K562 (cell line): ENCODE measurements at regions not wholly inside any gene's neighbourhood (a gene's known extent, or its start where the extent isn't known, plus 50 kb on each side); places are given as distances from the start of the nearest gene placed in this dataset.

ENCODE experiments used
- ATAC-seq: fragments of 200-7000 bp; cut with Tn5 transposase; 3 replicates; pipeline ENCODE4 v1.9.1; 2020; ENCODE audit warnings: moderate library complexity
- BruUV-seq: library from RNA; stranded (reverse); fragments of 400-500 nt; replicated peaks from 2 replicates; lab custom pipeline; 2021; lab: Mats Ljungman, UMichigan
- CTCF ChIA-PET: fragments of 300-600 bp; formaldehyde crosslinking; extraction: SDS; loops from one replicate; lab custom pipeline; 2021; ENCODE audit warnings: low intra/inter-chr PET ratio; lab: Yijun Ruan, JAX
- POLR2A ChIA-PET: fragments of 300-600, 350-650 bp; sonication (Branson Sonifier 250); formaldehyde crosslinking; extraction: SDS; loops from one replicate; lab custom pipeline; 2021; ENCODE audit warnings: antibody characterized with exemption, inconsistent platforms; lab: Yijun Ruan, JAX
- DNase-seq, 4 experiments: peaks; one replicate each; pipeline versions ENCODE4 v3.0.0 to v3.0.0-alpha.2; 2011 to 2018; ENCODE audit warnings: low spot score in 3 of 4, mixed read lengths in 3 of 4; ENCODE audit errors: extremely low read depth in 1 of 4
- FAIRE-seq: peaks from 2 replicates; lab custom pipeline; 2011; peaks lifted over from hg19 to GRCh38; lab: Jason Lieb, UNC
- H2AFZ ChIP-seq: 2 replicates; pipeline ENCODE4 v1.6.0; 2011; ENCODE audit warnings: low read depth, low read length, control low read depth, inconsistent platforms
- H3K27ac ChIP-seq: fragments of 200-600 bp; 3 replicates; pipeline ENCODE4 v1.8.0; 2011; ENCODE audit warnings: low read depth, mild to moderate bottlenecking, control low read depth, inconsistent platforms, low read length, moderate library complexity, mixed read lengths; ENCODE audit errors: extremely low read depth
- H3K27me3 ChIP-seq, 2 experiments: fragments of 300-600 bp in 1 of 2; 2 replicates in 1 of 2; 3 replicates in 1 of 2; pipeline versions ENCODE4 v1.6.0 to v1.8.0; 2011; ENCODE audit warnings: inconsistent platforms in 2 of 2, low read length in 2 of 2, mild to moderate bottlenecking in 1 of 2, mixed read lengths in 1 of 2, moderate library complexity in 1 of 2; ENCODE audit not compliant: control insufficient read depth in 2 of 2, insufficient read depth in 2 of 2
- H3K36me3 ChIP-seq: fragments of 300-600 bp; 3 replicates; pipeline ENCODE4 v1.8.0; 2011; ENCODE audit warnings: mild to moderate bottlenecking, low read length, inconsistent platforms; ENCODE audit not compliant: control insufficient read depth, insufficient read depth
- H3K4me1 ChIP-seq, 2 experiments: fragments of 200-600 bp in 1 of 2; replicated peaks in 1 of 2; 2 replicates in 1 of 2; 3 replicates in 1 of 2; pipeline versions ENCODE4 v1.5.1 to v1.8.0; 2011; ENCODE audit warnings: inconsistent platforms in 2 of 2, low read length in 2 of 2, mild to moderate bottlenecking in 1 of 2, mixed read lengths in 1 of 2, moderate library complexity in 1 of 2; ENCODE audit not compliant: control insufficient read depth in 2 of 2, insufficient read depth in 2 of 2
- H3K4me2 ChIP-seq: 2 replicates; pipeline ENCODE4 v1.6.1; 2011; ENCODE audit warnings: low read length, control low read depth, inconsistent platforms, mixed read lengths; ENCODE audit not compliant: insufficient read depth
- H3K4me3 ChIP-seq: fragments of 200-600 bp; sonication (generic), shearing (Covaris generic); 2 replicates; pipeline ENCODE4 v1.5.1; 2016; ENCODE audit warnings: control low read depth, inconsistent platforms
- H3K79me2 ChIP-seq: fragments of 200-600 bp; 3 replicates; pipeline ENCODE4 v1.8.0; 2011; ENCODE audit warnings: low read length, inconsistent platforms; ENCODE audit not compliant: control insufficient read depth, insufficient read depth
- H3K9ac ChIP-seq, 2 experiments: 2 replicates each; pipeline versions ENCODE4 v1.6.0 to v1.6.1; 2011; ENCODE audit warnings: low read depth in 2 of 2, low read length in 2 of 2, control low read depth in 1 of 2, inconsistent platforms in 1 of 2, mild to moderate bottlenecking in 1 of 2, mixed read lengths in 1 of 2; ENCODE audit not compliant: insufficient read depth in 1 of 2
- H3K9me1 ChIP-seq: one replicate; pipeline ENCODE4 v1.6.0; 2011; ENCODE audit warnings: inconsistent platforms, mild to moderate bottlenecking, low read length, moderate library complexity; ENCODE audit not compliant: control insufficient read depth, insufficient read depth
- H3K9me3 ChIP-seq: replicated peaks from 2 replicates; pipeline ENCODE4 v1.5.1; 2011; ENCODE audit warnings: low read depth, low read length, inconsistent platforms; ENCODE audit not compliant: control insufficient read depth, insufficient read depth
- H4K20me1 ChIP-seq: replicated peaks from 2 replicates; pipeline ENCODE4 v1.6.1; 2011; ENCODE audit warnings: low read length, inconsistent platforms, mixed read lengths; ENCODE audit not compliant: control insufficient read depth, insufficient read depth
- ELF1 ChIP-seq: fragments of 200-800 bp; sonication (Bioruptor generic); IDR thresholded peaks from 2 replicates; pipeline ENCODE4 v1.6.1; 2016; ENCODE audit warnings: missing genetic modification characterization, missing compliant biosample characterization
- FIP1L1 ChIP-seq: fragments of 200-400 bp; formaldehyde crosslinking; IDR thresholded peaks from 2 replicates; pipeline ENCODE4 v1.6.1; 2018; ENCODE audit warnings: mild to moderate bottlenecking, low read depth, low read length; ENCODE audit not compliant: poor library complexity, severe bottlenecking
- REST ChIP-seq, 2 experiments: fragments of 450-650 bp; formaldehyde crosslinking in 1 of 2; IDR thresholded peaks; 2 replicates each; pipeline versions ENCODE4 v1.4.0 to v1.6.1; 2014 to 2020; ENCODE audit warnings: mild to moderate bottlenecking in 2 of 2, borderline replicate concordance in 1 of 2, low read depth in 1 of 2
- RFX7 ChIP-seq: fragments of 250-450 bp; sonication (Bioruptor Pico); IDR thresholded peaks from 2 replicates; pipeline ENCODE4 v1.5.1; 2021; ENCODE audit warnings: mild to moderate bottlenecking
- SP2 ChIP-seq: IDR thresholded peaks from 2 replicates; pipeline ENCODE4 v1.6.1; 2011; ENCODE audit warnings: mild to moderate bottlenecking, low read depth, low read length, moderate library complexity; ENCODE audit not compliant: poor library complexity, severe bottlenecking; ENCODE audit errors: extremely low read depth
- TBL1XR1 ChIP-seq, 2 experiments: IDR thresholded peaks; 2 replicates each; pipeline ENCODE4 v1.6.1; 2012; ENCODE audit warnings: improper control_type of control experiment in 2 of 2, low read length in 2 of 2, mild to moderate bottlenecking in 1 of 2
- ZBTB12 ChIP-seq: fragments of 250-450 bp; sonication (Bioruptor Pico); IDR thresholded peaks from 2 replicates; pipeline ENCODE4 v1.4.0; 2020
- ZNF512 ChIP-seq: IDR thresholded peaks from 2 replicates; pipeline ENCODE4 v1.6.1; 2016; ENCODE audit warnings: missing genetic modification characterization, missing compliant biosample characterization
- ZNF830 ChIP-seq: fragments of 250-450 bp; sonication (Bioruptor Pico); IDR thresholded peaks from 2 replicates; pipeline ENCODE4 v1.5.0; 2021; ENCODE audit warnings: mild to moderate bottlenecking
- in situ Hi-C: fragments of 300-500 bp; cut with MboI; formaldehyde crosslinking; loops from 4 replicates; pipeline ENCODE4 v1.15.0; 2018; ENCODE audit warnings: inconsistent platforms, mixed read lengths
- intact Hi-C: fragments of 100-400 bp; cut with micrococcal nuclease; formaldehyde crosslinking; loops from 2 replicates; pipeline ENCODE4 v1.14.2; 2022

GRCh38 chr4:117893207-117893606, 141.1 kb upstream of the NDST3 start (continued):
- TF ChIP-seq ZBTB12 (CRISPR knock-in tag) (no peak), RFX7 (CRISPR knock-in tag) (no peak), FIP1L1 (no peak), TBL1XR1 (IDR thresholded peaks at IDR 0.05; ENCODE audit: low read length in 2 of 2) (no peak)

- in situ Hi-C loops: no loop called here
- no peak for TF ChIP-seq SP2
- no peak for TF ChIP-seq ZNF512 (tag)
- no peak for TF ChIP-seq ZNF830 (CRISPR knock-in tag)
- TF ChIP-seq REST (IDR thresholded peaks at IDR 0.05; ENCODE audit: borderline replicate concordance): no peak
- TF ChIP-seq REST (CRISPR knock-in tag; IDR thresholded peaks at IDR 0.05; ENCODE audit: low read depth): no peak
- no peak for TF ChIP-seq ELF1 (tag)
Measured at GRCh38 chr4:117898496-117898895, 135.8 kb upstream of the NDST3 start.

More at GRCh38 chr4:117898496-117898895, 135.8 kb upstream of the NDST3 start:
- Histone ChIP-seq H4K20me1 (no peaks in the 10 kb centered on the region), H3K36me3 (no peaks in the 10 kb centered on the region), H3K4me3 (no peak overlapping the region), H3K9me3 (no peaks in the 10 kb centered on the region), H3K4me2 (no peak overlapping the region), H3K27me3 (no peaks in the 10 kb centered on the region), H3K79me2 (no peaks in the 10 kb centered on the region), H3K4me1 (no peaks in the 10 kb centered on the region), H2AFZ (no peak overlapping the region), H3K9me1 (no peaks in the 10 kb centered on the region), H3K27ac (no peak overlapping the region), H3K9ac (no peak overlapping the region)
- ChIA-PET CTCF (no interaction called here), POLR2A (no interaction called here)
- intact Hi-C loops: no loop called here
- DNase-seq (no peak), FAIRE-seq (no peak), ATAC-seq (no peak)
- BruUV-seq: no TSS peak
